Suprapubic skin (tissue), 4 donors: ENCODE measurements at regions not wholly inside any gene's neighbourhood (a gene's known extent, or its start where the extent isn't known, plus 50 kb on each side); places are given as distances from the start of the nearest gene placed in this dataset.

Source experiments
- EP300 ChIP-seq: sonication (generic); formaldehyde crosslinking; IDR thresholded peaks from one replicate; pipeline ENCODE4 v1.6.1; 2017; ENCODE audit warnings: antibody characterized with exemption
- POLR2A ChIP-seq, 2 donors: fragments of 450-650 bp; IDR thresholded peaks; one replicate each; pipeline ENCODE4 v1.6.1; 2017; ENCODE audit warnings: antibody characterized with exemption in 2 of 2, mild to moderate bottlenecking in 2 of 2, moderate library complexity in 2 of 2
- POLR2AphosphoS5 ChIP-seq, 3 donors: sonication (generic); formaldehyde crosslinking; IDR thresholded peaks; one replicate each; pipeline ENCODE4 v1.6.1; 2017; ENCODE audit warnings: antibody characterized with exemption in 3 of 3
- TF ChIP-seq, protein P1 (sequence below), 2 donors: fragments of 200-600 bp in 1 of 2; fragments of 450-650 bp in 1 of 2; sonication (generic) in 1 of 2; IDR thresholded peaks; one replicate each; pipeline ENCODE4 v1.5.1; 2016 to 2019; ENCODE audit warnings: antibody characterized with exemption in 2 of 2, mild to moderate bottlenecking in 1 of 2, moderate library complexity in 1 of 2

DNA sequence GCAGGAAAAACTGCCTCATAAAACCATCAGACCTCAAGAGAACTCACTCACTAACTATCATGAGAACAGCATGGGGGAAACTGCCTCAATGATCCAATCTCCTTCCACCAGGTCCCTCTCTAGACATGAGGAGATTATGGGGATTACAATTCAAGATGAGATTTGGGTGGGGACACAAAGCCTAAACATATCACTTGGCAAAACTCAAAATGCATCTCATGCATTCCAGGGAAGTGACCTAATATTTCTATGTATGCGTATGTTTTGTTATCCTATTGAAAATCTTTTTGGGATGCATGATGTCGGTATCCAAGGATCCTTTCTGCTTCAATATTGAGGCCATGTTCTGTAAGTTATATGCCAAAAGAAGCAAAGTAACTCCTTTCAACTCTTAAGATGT lies 174.0 kb downstream of the PLK2 start:
- TF ChIP-seq, protein P1, sequence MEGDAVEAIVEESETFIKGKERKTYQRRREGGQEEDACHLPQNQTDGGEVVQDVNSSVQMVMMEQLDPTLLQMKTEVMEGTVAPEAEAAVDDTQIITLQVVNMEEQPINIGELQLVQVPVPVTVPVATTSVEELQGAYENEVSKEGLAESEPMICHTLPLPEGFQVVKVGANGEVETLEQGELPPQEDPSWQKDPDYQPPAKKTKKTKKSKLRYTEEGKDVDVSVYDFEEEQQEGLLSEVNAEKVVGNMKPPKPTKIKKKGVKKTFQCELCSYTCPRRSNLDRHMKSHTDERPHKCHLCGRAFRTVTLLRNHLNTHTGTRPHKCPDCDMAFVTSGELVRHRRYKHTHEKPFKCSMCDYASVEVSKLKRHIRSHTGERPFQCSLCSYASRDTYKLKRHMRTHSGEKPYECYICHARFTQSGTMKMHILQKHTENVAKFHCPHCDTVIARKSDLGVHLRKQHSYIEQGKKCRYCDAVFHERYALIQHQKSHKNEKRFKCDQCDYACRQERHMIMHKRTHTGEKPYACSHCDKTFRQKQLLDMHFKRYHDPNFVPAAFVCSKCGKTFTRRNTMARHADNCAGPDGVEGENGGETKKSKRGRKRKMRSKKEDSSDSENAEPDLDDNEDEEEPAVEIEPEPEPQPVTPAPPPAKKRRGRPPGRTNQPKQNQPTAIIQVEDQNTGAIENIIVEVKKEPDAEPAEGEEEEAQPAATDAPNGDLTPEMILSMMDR (IDR thresholded peaks at IDR 0.05) = no peak
- no peak for TF ChIP-seq EP300
- TF ChIP-seq POLR2AphosphoS5 (IDR thresholded peaks at IDR 0.05) = no peak
- no peak for TF ChIP-seq POLR2A (IDR thresholded peaks at IDR 0.05)
